NOMO-1 treated with DMSO at 0.1 percent for 48 hours (cell line): ENCODE measurements at regions not wholly inside any gene's neighbourhood (a gene's known extent, or its start where the extent isn't known, plus 50 kb on each side); places are given as distances from the start of the nearest gene placed in this dataset.
"Not testable (repeated sequence)": the region's sequence is repeated elsewhere in the genome, so short reads cannot be mapped to it uniquely, and the experiment has no call there.

Source experiments
- DNase-seq: peaks from one replicate; lab custom pipeline; 2025; ENCODE audit not compliant: unreplicated experiment; lab: John Stamatoyannopoulos, UW

DNA sequence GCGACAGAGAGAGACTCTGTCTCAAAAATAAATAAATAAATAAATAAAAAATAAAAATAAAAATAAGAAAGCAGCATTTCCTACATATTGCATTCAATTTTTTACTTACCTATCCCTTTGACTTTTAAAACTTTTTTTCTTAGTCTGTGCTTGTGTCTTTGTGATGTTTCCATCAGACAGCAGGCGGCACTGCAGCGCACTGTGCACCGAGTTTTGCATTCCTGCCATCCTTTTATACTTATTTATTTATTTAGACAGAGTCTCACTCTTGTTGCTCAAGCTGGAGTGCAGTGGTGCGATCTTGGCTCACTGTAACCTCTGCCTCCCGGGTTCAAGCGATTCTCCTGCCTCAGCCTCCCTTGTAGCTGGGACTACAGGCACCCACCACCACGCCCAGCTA, 203.9 kb downstream of the SPATA31A1 start:
- DNase-seq, result not testable (repeated sequence)

DNA sequence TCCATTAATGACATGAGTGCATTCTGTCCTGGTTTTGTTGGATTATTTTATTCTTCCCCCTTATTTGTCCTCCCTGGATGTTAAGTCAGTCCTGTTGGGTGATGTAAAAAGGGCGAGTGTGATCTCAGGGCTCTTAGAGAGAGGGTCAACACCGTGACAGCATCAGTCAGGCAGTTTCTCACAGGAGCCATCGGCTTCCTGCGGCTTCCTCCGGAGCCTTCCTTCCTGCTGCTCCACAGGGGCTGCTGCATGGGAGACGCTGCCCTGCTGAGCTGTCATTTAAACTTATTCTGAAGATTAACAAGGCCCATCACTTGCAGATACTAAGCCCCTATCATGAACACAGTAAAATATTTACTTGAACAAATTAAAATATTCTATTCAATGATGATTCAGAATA, 211.3 kb downstream of the SPATA31A1 start:
- not testable (repeated sequence) for DNase-seq

DNA sequence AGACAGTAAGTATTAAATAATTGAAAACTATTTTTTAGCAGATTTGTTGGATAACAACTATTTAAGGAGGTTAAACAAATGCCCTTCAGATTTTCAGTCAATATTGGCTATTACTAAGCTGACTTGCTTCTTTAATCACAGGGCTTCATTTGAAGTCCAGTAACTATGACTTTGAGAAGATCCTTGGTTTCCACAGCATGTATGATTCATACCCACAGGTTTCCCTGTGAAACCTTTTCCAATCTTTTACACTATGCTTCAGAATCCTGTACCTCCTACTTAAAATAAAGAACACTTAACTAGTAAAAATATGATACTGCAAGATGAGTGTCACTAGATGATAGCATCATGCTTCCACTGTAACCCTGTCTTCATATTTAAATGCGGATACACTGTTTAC, 211.9 kb downstream of the SPATA31A1 start:
- not testable (repeated sequence) for DNase-seq

DNA sequence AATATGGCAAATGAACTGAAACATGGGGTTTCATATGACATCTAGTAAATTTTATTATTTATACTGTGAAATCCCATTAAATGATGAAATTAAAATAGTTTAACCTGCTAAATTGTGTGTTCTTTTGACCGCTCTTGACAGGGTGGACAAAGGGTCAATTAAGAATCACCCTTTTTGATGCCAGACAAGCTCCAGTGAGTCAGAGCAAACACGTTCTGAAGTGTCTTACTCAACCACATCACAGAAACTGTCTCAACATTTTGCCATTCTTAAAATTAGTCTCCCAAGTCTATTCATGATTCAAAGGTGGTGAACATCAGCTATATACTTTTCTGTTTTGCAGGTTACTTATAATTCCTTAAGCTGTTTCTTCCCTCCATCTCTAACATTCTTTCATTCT, 213.4 kb downstream of the SPATA31A1 start:
- not testable (repeated sequence) for DNase-seq

DNA sequence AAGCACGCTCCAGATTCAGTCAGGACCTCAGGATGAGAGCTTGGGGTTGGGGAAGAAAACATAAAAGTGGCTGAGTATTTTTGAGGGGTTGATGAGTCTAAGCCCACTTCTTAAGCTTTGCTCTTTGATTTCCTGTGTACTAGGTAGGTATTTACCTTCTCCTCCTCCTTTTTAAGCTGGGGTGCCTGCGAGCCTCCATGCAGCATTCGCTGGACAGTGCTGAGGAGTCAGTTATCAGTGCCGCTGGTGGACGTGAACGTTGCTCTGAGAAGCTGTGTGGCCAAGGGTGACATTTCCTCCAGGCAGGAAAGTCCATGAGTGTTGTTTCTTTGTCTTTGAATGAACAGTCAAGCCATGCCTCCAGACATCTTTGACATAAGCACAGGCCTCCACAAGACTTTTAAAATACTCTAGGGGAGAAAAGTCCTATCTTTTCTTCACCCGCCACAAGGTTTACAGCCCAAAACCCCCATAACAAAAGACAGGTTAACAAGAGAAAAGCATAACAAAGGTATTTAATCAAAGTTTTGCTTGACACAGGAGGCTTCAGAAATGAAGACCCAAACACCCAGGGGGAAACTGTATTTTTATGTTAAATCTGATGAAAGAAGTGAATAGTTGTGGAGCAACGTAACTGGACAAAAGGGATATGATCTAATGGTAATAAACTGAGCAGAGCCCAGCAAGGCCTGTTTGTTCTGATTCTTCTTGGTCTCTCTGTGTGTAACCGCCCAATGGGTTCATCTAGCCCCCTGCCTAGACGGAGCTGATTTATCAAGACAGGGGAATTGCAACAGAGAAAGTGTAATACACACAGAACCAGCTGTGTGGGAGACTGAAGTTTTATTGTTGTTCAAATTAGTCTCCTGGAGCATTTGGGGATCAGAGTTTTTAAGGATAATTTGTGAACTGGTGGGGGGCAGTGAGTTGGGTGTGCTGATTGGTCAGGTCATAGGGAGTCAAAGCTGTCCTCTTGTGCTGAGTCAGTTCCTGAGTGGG, 217.9 kb downstream of the SPATA31A1 start:
- DNase-seq, result not testable (repeated sequence)

DNA sequence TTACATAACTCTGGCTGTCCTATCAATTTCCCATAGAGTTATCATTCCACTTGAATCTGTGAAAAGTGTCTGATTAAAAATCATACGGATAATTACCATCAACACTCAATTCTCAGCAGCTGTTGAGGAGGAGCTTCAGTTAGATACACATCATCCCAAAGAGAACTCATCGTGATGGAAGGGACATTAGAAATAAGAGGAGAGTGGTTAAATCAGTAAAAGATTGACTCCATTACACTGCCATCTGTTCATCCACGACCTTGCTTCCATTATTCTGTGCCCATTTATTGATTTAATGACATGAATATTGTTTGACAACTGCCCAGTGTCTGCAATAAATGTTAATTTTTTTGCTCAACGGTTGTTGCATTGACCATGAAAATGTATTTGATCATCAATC, 223.5 kb downstream of the SPATA31A1 start:
- not testable (repeated sequence) for DNase-seq

DNA sequence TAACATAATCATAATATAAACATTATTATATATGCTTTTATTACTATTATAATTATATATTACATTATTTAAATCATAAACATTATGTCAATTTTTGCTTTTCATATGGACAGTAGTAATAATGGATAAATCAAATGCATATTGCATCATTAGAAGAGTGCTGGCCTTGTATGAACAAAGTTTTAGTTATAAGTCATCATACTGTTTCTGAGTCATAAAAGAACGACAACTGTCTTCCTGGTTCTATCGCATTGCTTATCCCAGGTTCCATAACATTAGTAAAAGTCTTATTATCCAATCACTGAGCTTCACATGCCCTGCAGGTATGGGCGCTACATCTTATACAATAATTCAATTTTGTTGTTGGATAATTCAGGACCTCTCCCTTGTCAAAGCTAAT, 225.8 kb downstream of the SPATA31A1 start:
- DNase-seq, result not testable (repeated sequence)

GRCh38 chr9:39582677-39583412, 227.4 kb downstream of the SPATA31A1 start:
- DNase-seq, result not testable (repeated sequence)

DNA sequence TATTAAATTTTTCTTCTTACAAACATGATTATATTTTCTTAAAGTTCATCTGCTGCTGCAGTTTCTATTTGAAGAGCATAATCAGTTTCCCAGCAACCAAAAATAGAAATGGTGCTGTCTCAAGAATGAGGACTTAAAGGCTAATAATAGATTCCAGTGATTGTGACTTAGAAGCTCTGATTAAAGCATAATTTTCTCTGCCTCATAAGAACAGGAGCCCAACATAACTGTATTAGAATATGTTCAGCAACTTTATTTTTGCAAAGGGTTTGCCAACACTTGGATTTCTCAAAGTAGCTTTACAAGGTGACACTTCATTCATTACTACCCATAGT, 227.9 kb downstream of the SPATA31A1 start:
- DNase-seq, result not testable (repeated sequence)

- not testable (repeated sequence) for DNase-seq
These were observed 229.8 kb downstream of the SPATA31A1 start for GRCh38 chr9:39585233-39585632.

DNA sequence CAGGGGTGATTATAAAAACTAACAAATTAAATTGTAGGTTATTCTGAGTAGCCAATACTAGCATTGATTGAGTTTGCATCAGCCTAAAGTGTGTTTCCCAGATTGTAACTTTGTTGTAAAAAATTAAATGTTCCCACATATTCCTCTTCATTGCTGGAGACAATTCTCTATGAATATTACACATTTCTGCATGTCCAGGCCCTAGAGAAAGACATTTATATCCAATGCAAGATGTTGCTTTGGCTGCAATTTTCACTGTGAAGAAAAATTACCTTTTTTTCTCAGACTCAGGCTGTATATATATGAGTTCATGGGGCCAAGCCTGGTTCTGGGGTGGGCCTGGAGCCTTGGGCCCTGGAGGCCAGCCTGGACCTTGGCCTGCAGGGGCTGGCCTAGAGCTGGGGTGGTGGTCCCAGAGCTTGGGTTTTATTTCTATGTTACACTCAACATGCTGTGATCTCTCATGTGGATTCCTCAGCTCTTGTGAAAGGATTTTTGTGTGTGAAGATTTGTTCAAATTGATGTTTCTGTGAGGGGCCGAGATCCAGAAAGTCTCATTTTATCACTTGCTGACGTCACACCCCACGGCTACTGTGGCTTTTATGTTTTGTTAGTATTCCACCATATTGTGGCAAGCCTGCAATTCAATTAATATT, 232.5 kb downstream of the SPATA31A1 start:
- no peak for DNase-seq

GRCh38 chr9:39588500-39589137, 233.2 kb downstream of the SPATA31A1 start:
- DNase-seq, result no peak

- DNase-seq, result not testable (repeated sequence)
These were observed 248.6 kb downstream of the SPATA31A1 start for GRCh38 chr9:39604089-39604488.

GRCh38 chr9:39611449-39612231, 256.2 kb downstream of the SPATA31A1 start:
- DNase-seq, result not testable (repeated sequence)

DNA sequence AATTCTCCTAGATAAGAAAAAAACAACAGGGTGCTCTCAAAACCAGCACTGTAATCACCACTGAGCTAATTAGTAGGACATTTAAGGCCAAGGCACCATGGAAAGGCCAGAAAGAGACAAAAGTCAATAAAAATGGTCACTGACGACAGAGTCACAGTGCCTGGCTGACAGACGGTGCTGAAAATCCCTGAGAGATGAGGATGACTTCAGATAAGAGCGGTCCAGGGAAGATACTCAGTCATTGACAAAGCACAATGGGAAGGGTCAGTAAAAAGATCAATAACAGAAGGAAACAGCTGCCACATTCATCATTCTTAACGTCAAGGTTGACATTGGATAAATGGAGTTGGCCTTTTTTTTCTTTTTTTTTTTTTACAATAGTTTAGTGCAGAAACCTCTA, 261.0 kb downstream of the SPATA31A1 start:
- not testable (repeated sequence) for DNase-seq

GRCh38 chr9:39624048-39624447, 268.6 kb downstream of the SPATA31A1 start:
- not testable (repeated sequence) for DNase-seq

GRCh38 chr9:39632071-39632470, 276.6 kb downstream of the SPATA31A1 start:
- not testable (repeated sequence) for DNase-seq

- not testable (repeated sequence) for DNase-seq
These were observed 293.6 kb downstream of the SPATA31A1 start for GRCh38 chr9:39649029-39649428.

DNA sequence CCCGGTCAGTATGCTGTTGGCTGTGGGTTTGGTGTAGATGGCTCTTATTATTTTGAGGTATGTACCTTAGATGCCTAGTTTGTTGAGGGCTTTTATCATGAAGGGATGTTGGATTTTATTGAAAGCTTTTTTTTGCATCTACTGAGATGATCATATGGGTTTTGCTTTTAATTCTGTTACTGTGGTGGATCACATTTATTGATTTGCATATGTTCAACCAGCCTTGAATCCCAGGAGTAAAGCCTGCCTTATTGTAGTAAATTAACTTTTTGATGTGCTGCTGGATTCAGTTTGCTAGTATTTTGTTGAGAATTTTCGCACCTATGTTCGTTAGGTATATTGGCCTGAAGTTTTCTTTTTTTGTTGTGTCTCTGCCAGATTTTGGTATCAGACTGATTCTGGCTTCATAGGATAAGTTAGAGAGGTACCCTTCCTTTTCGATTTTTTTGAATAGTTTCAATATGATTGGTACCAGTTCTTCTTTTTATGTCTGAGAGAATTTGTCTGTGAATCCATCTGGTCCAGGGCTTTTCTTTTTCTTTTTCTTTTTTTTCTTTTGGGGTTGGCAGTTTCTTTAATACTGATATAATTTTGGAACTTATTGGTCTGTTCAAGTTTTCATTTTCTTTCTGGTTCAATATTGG, 301.6 kb downstream of the SPATA31A1 start:
- DNase-seq, result not testable (repeated sequence)

GRCh38 chr9:39663020-39663419, 307.6 kb downstream of the SPATA31A1 start:
- DNase-seq, result not testable (repeated sequence)
